ENCODE measurements at regions not wholly inside any gene's neighbourhood (a gene's known extent, or its start where the extent isn't known, plus 50 kb on each side); places are given as distances from the start of the nearest gene placed in this dataset.

DNA sequence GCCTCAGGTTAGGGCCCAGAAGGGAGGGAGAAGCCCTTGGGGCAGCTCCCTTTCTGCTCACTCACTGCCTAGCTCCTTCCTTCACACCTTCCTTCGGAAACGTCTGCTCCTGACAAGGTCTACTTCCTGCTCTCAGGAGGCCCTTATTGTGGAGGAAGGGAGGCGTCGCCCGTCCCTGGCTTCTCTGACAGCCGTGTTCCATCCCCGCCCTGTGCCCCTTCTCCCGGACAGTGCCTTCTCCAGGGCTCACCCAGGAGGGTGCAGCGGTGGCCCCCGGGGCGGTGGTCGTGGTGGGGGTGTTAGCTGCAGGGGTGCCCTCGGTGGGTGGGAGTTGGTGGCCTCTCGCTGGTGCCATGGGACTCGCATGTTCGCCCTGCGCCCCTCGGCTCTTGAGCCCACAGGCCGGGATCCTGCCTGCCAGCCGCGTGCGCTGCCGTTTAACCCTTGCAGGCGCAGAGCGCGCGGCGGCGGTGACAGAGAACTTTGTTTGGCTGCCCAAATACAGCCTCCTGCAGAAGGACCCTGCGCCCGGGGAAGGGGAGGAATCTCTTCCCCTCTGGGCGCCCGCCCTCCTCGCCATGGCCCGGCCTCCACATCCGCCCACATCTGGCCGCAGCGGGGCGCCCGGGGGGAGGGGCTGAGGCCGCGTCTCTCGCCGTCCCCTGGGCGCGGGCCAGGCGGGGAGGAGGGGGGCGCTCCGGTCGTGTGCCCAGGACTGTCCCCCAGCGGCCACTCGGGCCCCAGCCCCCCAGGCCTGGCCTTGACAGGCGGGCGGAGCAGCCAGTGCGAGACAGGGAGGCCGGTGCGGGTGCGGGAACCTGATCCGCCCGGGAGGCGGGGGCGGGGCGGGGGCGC is 231.9 kb downstream of the SEC14L1 start:
- DNase-seq (ENCODE audit: low read depth in 1 of 2, low spot score in 1 of 2) = no peak
- TF ChIP-seq JUND (IDR thresholded peaks at IDR 0.05; ENCODE audit: low read depth) = no peak
- in situ Hi-C loops (cut with HindIII; ENCODE audit: low pct_unique_long_range_greater_than_20kb, low sequenced_read_pairs) = no loop called here

DNA sequence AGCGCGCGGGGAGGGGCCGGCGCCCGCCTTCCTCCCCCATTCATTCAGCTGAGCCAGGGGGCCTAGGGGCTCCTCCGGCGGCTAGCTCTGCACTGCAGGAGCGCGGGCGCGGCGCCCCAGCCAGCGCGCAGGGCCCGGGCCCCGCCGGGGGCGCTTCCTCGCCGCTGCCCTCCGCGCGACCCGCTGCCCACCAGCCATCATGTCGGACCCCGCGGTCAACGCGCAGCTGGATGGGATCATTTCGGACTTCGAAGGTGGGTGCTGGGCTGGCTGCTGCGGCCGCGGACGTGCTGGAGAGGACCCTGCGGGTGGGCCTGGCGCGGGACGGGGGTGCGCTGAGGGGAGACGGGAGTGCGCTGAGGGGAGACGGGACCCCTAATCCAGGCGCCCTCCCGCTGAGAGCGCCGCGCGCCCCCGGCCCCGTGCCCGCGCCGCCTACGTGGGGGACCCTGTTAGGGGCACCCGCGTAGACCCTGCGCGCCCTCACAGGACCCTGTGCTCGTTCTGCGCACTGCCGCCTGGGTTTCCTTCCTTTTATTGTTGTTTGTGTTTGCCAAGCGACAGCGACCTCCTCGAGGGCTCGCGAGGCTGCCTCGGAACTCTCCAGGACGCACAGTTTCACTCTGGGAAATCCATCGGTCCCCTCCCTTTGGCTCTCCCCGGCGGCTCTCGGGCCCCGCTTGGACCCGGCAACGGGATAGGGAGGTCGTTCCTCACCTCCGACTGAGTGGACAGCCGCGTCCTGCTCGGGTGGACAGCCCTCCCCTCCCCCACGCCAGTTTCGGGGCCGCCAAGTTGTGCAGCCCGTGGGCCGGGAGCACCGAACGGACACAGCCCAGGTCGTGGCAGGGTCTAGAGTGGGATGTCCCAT is 232.8 kb downstream of the SEC14L1 start:
- DNase-seq (ENCODE audit: low read depth in 1 of 2, low spot score in 1 of 2) = no peak

DNA sequence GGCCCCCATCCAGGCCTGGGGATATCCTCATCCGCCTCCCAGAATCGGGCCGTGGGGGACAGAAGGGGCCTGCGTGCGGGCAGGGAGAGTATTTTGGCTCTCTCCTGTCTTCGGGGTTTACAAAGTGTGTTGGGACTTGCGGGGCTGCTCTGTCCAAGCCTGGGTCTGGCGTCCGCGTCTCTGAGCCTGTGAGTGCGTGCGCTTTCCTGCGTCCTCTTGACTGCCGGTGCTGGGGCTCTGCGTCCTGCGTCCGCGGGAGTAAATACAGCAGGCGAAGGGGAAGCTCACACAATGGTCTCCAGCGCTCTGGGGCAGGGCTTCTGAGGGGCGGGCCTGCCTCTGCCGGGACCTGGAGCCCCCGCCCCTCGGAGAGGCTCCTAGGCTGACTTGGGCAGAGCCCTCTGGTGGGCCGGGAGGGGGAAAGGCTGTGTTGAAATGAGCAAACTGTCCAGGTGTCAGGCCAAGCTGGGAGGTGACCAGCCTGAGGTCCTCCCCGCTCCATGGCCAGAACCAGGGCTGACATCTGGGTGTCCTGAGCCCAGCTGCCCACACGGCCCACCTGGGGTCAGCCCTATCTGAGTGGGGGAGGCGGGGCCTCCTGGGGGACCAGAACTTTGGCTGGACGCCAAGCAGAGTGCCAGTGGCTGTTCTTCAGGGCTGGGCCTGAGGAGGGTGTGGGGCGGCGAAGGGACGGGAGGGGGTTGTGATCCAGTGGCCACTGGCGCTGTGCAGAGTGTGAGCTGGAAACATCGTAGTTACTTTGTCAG is 233.6 kb downstream of the SEC14L1 start:
- in situ Hi-C loops (cut with HindIII; ENCODE audit: low pct_unique_long_range_greater_than_20kb, low sequenced_read_pairs) = no loop called here
- no peak for TF ChIP-seq JUND (IDR thresholded peaks at IDR 0.05; ENCODE audit: low read depth)
- no peak for DNase-seq (ENCODE audit: low read depth in 1 of 2, low spot score in 1 of 2)

More for the DNA sequence above, 232.8 kb downstream of the SEC14L1 start:
- TF ChIP-seq JUND (IDR thresholded peaks at IDR 0.05; ENCODE audit: low read depth) = no peak
- in situ Hi-C loops (cut with HindIII; ENCODE audit: low pct_unique_long_range_greater_than_20kb, low sequenced_read_pairs) = no loop called here

DNA sequence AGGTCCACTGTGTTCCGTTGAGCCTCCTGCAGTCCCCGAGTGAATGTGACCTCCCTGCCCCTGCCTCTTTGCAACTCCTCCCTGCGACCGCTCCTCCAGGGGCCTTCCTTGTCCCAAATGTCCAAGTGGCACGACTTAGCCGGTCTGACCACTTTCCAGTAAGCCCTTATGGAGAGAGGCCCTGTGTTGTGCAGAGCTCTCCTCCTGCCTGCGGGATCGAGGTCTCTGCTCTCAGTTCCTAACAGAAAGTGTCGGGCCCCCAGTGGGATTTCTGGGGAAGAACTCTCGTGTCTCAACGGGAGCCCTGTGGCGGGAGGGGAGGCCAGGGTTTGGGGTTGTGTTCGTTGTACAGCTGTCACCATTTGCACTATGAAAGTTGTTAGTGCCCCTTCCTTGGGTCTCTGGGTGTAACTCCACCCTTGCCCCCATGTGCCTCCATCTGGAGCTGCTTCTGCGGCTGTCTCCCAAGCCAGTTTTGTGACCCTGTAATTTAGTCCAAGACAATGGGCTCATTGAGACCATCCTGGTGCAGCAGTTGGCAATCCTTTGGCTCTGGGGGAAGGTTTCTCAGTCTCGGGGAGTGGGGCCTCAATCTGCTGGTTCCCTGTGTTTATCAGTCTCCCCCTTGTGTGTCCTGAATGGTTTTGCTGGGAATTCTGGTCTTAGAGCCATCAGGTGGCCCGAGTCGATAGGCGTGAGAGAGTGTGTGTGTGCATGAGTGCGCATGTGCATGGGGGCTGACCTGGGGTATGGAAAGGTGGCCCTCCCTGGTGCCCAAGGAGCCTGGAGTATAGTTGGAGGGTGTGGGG is 234.5 kb downstream of the SEC14L1 start:
- DNase-seq (ENCODE audit: low read depth in 1 of 2, low spot score in 1 of 2) = peak in 1 of 2 experiments; percentile 49
- no peak for TF ChIP-seq JUND (IDR thresholded peaks at IDR 0.05; ENCODE audit: low read depth)
- in situ Hi-C loops (cut with HindIII; ENCODE audit: low pct_unique_long_range_greater_than_20kb, low sequenced_read_pairs) = no loop called here

GRCh38 chr17:77375917-77376651 is 235.3 kb downstream of the SEC14L1 start:
- DNase-seq (ENCODE audit: low read depth in 1 of 2, low spot score in 1 of 2) = no peak
- in situ Hi-C loops (cut with HindIII; ENCODE audit: low pct_unique_long_range_greater_than_20kb, low sequenced_read_pairs) = no loop called here
- no peak for TF ChIP-seq JUND (IDR thresholded peaks at IDR 0.05; ENCODE audit: low read depth)

- TF ChIP-seq JUND (IDR thresholded peaks at IDR 0.05; ENCODE audit: low read depth) = no peak
- in situ Hi-C loops (cut with HindIII; ENCODE audit: low pct_unique_long_range_greater_than_20kb, low sequenced_read_pairs) = no loop called here
- no peak for DNase-seq (ENCODE audit: low read depth in 1 of 2, low spot score in 1 of 2)
Observed at GRCh38 chr17:77376795-77377709, 236.3 kb downstream of the SEC14L1 start.

DNA sequence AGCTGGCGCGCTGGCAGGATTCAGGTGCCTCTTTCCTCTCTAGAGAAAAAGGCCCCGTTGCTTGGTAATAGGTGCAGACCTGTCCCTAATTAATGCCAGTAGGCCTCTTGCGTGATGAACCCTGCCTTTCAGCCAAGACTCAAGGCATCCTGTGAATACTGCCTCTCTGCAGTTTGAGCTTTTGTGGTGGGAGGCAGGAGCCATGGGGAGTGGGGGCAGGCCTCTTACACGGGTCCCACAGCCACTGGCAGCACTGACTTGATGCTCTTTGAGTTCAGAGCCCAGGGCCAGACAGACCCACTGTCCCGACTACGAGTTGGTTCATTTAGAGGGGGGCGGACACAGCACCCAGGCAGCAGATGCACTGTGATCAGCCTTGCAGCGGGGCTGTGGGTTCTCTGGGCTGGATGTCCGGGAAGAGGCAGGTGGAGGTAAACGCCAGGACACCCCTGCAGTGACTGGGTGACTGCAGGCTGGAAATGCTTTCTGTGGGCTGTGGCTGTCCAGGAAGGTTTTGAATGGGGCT is 237.0 kb downstream of the SEC14L1 start:
- TF ChIP-seq JUND (IDR thresholded peaks at IDR 0.05; ENCODE audit: low read depth) = no peak
- in situ Hi-C loops (cut with HindIII; ENCODE audit: low pct_unique_long_range_greater_than_20kb, low sequenced_read_pairs) = no loop called here
- DNase-seq (ENCODE audit: low read depth in 1 of 2, low spot score in 1 of 2) = no peak

DNA sequence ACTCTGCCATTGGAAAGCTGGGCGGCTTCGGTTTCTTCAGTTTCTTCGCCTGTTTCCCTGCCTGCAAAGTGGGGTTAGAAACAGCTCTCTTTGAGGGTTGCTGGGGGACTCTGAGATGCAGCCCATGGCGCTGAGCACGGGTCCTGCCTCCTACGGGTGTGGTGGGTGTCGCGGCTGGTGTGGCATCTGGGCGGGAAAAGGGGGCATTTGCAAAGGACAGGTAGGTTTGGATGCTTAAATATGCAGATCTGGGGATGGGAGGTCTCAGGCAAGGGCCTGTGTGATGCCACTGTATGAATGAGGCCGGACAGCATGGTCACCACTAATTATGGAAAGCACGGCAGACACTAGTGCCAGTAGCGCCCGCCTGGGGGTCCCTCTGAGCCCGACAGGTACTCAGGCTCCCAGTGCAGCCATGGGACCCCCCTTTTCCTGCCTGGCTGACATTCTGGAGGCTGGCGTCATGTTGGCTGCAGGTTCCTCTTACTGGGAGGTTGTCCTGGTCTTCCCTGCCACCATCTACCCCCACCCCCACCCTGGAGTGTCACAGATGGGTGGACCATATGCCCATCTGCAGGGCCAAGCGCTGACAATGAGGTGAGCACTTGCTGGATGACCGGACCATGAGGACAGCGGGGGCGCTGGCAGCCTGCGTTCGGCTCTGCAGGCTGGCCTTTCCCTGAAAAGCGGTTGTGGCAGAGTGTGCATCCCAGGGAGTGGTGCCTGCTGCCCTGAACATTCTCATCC is 237.7 kb downstream of the SEC14L1 start:
- DNase-seq (ENCODE audit: low read depth in 1 of 2, low spot score in 1 of 2) = no peak
- TF ChIP-seq JUND (IDR thresholded peaks at IDR 0.05; ENCODE audit: low read depth) = no peak
- in situ Hi-C loops (cut with HindIII; ENCODE audit: low pct_unique_long_range_greater_than_20kb, low sequenced_read_pairs) = no loop called here

- DNase-seq (ENCODE audit: low read depth in 1 of 2, low spot score in 1 of 2) = no peak
- in situ Hi-C loops (cut with HindIII; ENCODE audit: low pct_unique_long_range_greater_than_20kb, low sequenced_read_pairs) = no loop called here
- no peak for TF ChIP-seq JUND (IDR thresholded peaks at IDR 0.05; ENCODE audit: low read depth)
Observed at GRCh38 chr17:77379065-77379428, 238.3 kb downstream of the SEC14L1 start.

DNA sequence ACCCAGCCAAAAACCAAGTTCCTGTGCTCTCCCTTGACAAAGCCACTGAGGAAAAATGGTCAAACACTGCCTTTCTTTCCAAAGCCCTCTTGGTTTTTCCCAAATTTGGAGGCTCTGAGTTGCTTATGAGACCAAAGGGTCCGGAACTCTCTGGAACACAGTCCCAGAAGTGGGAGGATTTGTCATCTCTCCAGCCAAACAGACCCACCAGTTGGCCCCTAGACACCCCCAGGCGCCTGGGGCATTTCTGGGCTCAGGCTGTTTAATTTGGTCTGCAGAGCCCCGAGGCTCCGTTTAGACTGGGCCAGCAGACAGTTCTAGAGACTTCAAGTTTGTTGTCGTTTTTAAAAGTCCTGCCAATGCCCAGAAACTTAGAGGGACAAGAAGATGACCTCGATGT is 239.1 kb downstream of the SEC14L1 start:
- TF ChIP-seq JUND (IDR thresholded peaks at IDR 0.05; ENCODE audit: low read depth) = no peak
- no peak for DNase-seq (ENCODE audit: low read depth in 1 of 2, low spot score in 1 of 2)
- in situ Hi-C loops (cut with HindIII; ENCODE audit: low pct_unique_long_range_greater_than_20kb, low sequenced_read_pairs) = no loop called here

Data from T47D (cell line).